Astrocyte of the cerebellum (primary cell): ENCODE measurements at regions not wholly inside any gene's neighbourhood (a gene's known extent, or its start where the extent isn't known, plus 50 kb on each side); places are given as distances from the start of the nearest gene placed in this dataset.

ENCODE experiments used
- DNase-seq: peaks from one replicate; pipeline ENCODE4 v3.0.0-alpha.2; 2011; ENCODE audit warnings: low read depth
- H3K4me3 ChIP-seq: 2 replicates; pipeline ENCODE4 v1.5.1; 2011; ENCODE audit warnings: mild to moderate bottlenecking, low read depth, low read length, moderate library complexity
- CTCF ChIP-seq: IDR thresholded peaks from 2 replicates; pipeline ENCODE4 v1.5.1; 2012; ENCODE audit warnings: low read length, low read depth, moderate library complexity, mild to moderate bottlenecking; ENCODE audit errors: missing control alignments
- in situ Hi-C: cut with HindIII; loops from 2 replicates; pipeline ENCODE4 v1.10.0; 2017; ENCODE audit warnings: low sequenced_read_pairs

- in situ Hi-C loops, result no loop called here
- DNase-seq, result no peak
- TF ChIP-seq CTCF, result no peak
- H3K4me3 ChIP-seq, result no peak overlapping the region
Observed at GRCh38 chr6:100103931-100104330, 109.9 kb upstream of the MCHR2 start.

GRCh38 chr6:100103194-100103593, 109.2 kb upstream of the MCHR2 start:
- H3K4me3 ChIP-seq, result no peak overlapping the region
- in situ Hi-C loops, result no loop called here
- TF ChIP-seq CTCF, result no peak
- DNase-seq, result no peak

GRCh38 chr6:100101644-100102043, 107.6 kb upstream of the MCHR2 start:
- no peak overlapping the region for H3K4me3 ChIP-seq
- in situ Hi-C loops, result no loop called here
- no peak for TF ChIP-seq CTCF
- DNase-seq, result no peak

GRCh38 chr6:100100776-100101175, 106.8 kb upstream of the MCHR2 start:
- in situ Hi-C loops, result no loop called here
- no peak for TF ChIP-seq CTCF
- no peak overlapping the region for H3K4me3 ChIP-seq
- no peak for DNase-seq

- no peak for DNase-seq
- in situ Hi-C loops, result no loop called here
- TF ChIP-seq CTCF, result no peak
- no peak overlapping the region for H3K4me3 ChIP-seq
Observed at GRCh38 chr6:100099189-100100074, 105.4 kb upstream of the MCHR2 start.

- no peak for TF ChIP-seq CTCF
Observed at GRCh38 chr6:100096936-100097335, 102.9 kb upstream of the MCHR2 start.

More at GRCh38 chr6:100096936-100097335, 102.9 kb upstream of the MCHR2 start:
- in situ Hi-C loops, result no loop called here
- DNase-seq, result no peak
- H3K4me3 ChIP-seq, result no peak overlapping the region
